NCI-H82 treated with DMSO at 0.1 percent for 48 hours (cell line): ENCODE measurements at regions not wholly inside any gene's neighbourhood (a gene's known extent, or its start where the extent isn't known, plus 50 kb on each side); places are given as distances from the start of the nearest gene placed in this dataset.

Experiments used
- DNase-seq: peaks from one replicate; lab custom pipeline; 2025; ENCODE audit not compliant: unreplicated experiment; lab: John Stamatoyannopoulos, UW

GRCh38 chr13:53638040-53638439 lies 609.4 kb downstream of the OLFM4 start:
- DNase-seq, result peak; percentile 90

GRCh38 chr13:53642306-53642705 lies 613.7 kb downstream of the OLFM4 start:
- no peak for DNase-seq

- no peak for DNase-seq
Observed at GRCh38 chr13:53648673-53649072, 620.1 kb downstream of the OLFM4 start.

- DNase-seq, result no peak
Observed at GRCh38 chr13:53672005-53672404, 643.4 kb downstream of the OLFM4 start.

- DNase-seq, result no peak
Observed at GRCh38 chr13:53683146-53683545, 654.5 kb downstream of the OLFM4 start.

GRCh38 chr13:53683608-53684007 lies 655.0 kb downstream of the OLFM4 start:
- DNase-seq, result no peak

GRCh38 chr13:53691417-53691816 lies 662.8 kb downstream of the OLFM4 start:
- no peak for DNase-seq

- DNase-seq, result peak; percentile 53
Observed at GRCh38 chr13:53694814-53695532, 666.4 kb downstream of the OLFM4 start.

GRCh38 chr13:53703371-53704080 lies 674.9 kb downstream of the OLFM4 start:
- no peak for DNase-seq

- no peak for DNase-seq
Observed at GRCh38 chr13:53719281-53719680, 690.7 kb downstream of the OLFM4 start.

GRCh38 chr13:53732664-53733063 lies 704.1 kb downstream of the OLFM4 start:
- DNase-seq, result no peak

- DNase-seq, result no peak
Observed at GRCh38 chr13:53743906-53744305, 715.3 kb downstream of the OLFM4 start.

- DNase-seq, result no peak
Observed at GRCh38 chr13:53747825-53748224, 719.2 kb downstream of the OLFM4 start.

- DNase-seq, result no peak
Observed at GRCh38 chr13:53749306-53749705, 720.7 kb downstream of the OLFM4 start.

- peak; percentile 48 for DNase-seq
Observed at GRCh38 chr13:53759016-53759415, 730.4 kb downstream of the OLFM4 start.

- DNase-seq, result no peak
Observed at GRCh38 chr13:53775807-53776206, 747.2 kb downstream of the OLFM4 start.

GRCh38 chr13:53778937-53779336 lies 750.3 kb downstream of the OLFM4 start:
- DNase-seq, result peak; percentile 27

GRCh38 chr13:53781941-53782340 lies 753.3 kb downstream of the OLFM4 start:
- no peak for DNase-seq

GRCh38 chr13:53782488-53782961 lies 753.9 kb downstream of the OLFM4 start:
- peak; percentile 82 for DNase-seq

GRCh38 chr13:53783471-53783870 lies 754.9 kb downstream of the OLFM4 start:
- DNase-seq, result no peak

- DNase-seq, result peak; percentile 96
Observed at GRCh38 chr13:53788286-53788685, 759.7 kb downstream of the OLFM4 start.

GRCh38 chr13:53800011-53800410 lies 771.4 kb downstream of the OLFM4 start:
- no peak for DNase-seq
